HG03571 (cell line): ENCODE measurements at regions not wholly inside any gene's neighbourhood (a gene's known extent, or its start where the extent isn't known, plus 50 kb on each side); places are given as distances from the start of the nearest gene placed in this dataset.
"Not testable (repeated sequence)": the region's sequence is repeated elsewhere in the genome, so short reads cannot be mapped to it uniquely, and the experiment has no call there.

Source experiments
- ATAC-seq: cut with Tn5 transposase; IDR thresholded peaks from one replicate; pipeline ENCODE4 v1.9.1; 2021; ENCODE audit not compliant: unreplicated experiment

- ATAC-seq, result no peak
These were observed 125.8 kb upstream of the TNP1 start for GRCh38 chr2:216985658-216986141.

- ATAC-seq, result no peak
These were observed 125.1 kb upstream of the TNP1 start for GRCh38 chr2:216984937-216985336.

- not testable (repeated sequence) for ATAC-seq
These were observed 122.1 kb upstream of the TNP1 start for GRCh38 chr2:216981951-216982350.

- ATAC-seq, result not testable (repeated sequence)
These were observed 120.6 kb upstream of the TNP1 start for GRCh38 chr2:216980510-216980909.

GRCh38 chr2:216974321-216975302 lies 114.7 kb upstream of the TNP1 start:
- no peak for ATAC-seq

GRCh38 chr2:216971593-216971992 lies 111.7 kb upstream of the TNP1 start:
- ATAC-seq, result no peak

- ATAC-seq, result no peak
These were observed 110.6 kb upstream of the TNP1 start for GRCh38 chr2:216970359-216970915.

- no peak for ATAC-seq
These were observed 108.0 kb upstream of the TNP1 start for GRCh38 chr2:216967889-216968288.

- ATAC-seq, result no peak
These were observed 100.9 kb upstream of the TNP1 start for GRCh38 chr2:216960671-216961268.

- no peak for ATAC-seq
These were observed 99.6 kb upstream of the TNP1 start for GRCh38 chr2:216959433-216959832.

- no peak for ATAC-seq
These were observed 97.1 kb upstream of the TNP1 start for GRCh38 chr2:216956820-216957493.

GRCh38 chr2:216951171-216951570 lies 91.3 kb upstream of the TNP1 start:
- ATAC-seq, result no peak

GRCh38 chr2:216950547-216950946 lies 90.7 kb upstream of the TNP1 start:
- no peak for ATAC-seq

- no peak for ATAC-seq
These were observed 90.0 kb upstream of the TNP1 start for GRCh38 chr2:216949700-216950413.

- no peak for ATAC-seq
These were observed 87.2 kb upstream of the TNP1 start for GRCh38 chr2:216947055-216947454.

GRCh38 chr2:216944733-216945132 lies 84.9 kb upstream of the TNP1 start:
- no peak for ATAC-seq

GRCh38 chr2:216943109-216943508 lies 83.2 kb upstream of the TNP1 start:
- no peak for ATAC-seq

- ATAC-seq, result no peak
These were observed 82.6 kb upstream of the TNP1 start for GRCh38 chr2:216942465-216942864.

GRCh38 chr2:216942016-216942415 lies 82.2 kb upstream of the TNP1 start:
- ATAC-seq, result no peak

GRCh38 chr2:216936954-216937357 lies 77.1 kb upstream of the TNP1 start:
- no peak for ATAC-seq

GRCh38 chr2:216934623-216935022 lies 74.8 kb upstream of the TNP1 start:
- no peak for ATAC-seq
